Endothelial cell (in vitro differentiated cells): ENCODE measurements at regions not wholly inside any gene's neighbourhood (a gene's known extent, or its start where the extent isn't known, plus 50 kb on each side); places are given as distances from the start of the nearest gene placed in this dataset.

ENCODE experiments used
- DNase-seq: peaks from one replicate; pipeline ENCODE4 v3.0.0; 2021; ENCODE audit warnings: low spot score
- H3K27ac Mint-ChIP-seq: one replicate; pipeline ENCODE4 v1.8.0; 2021; ENCODE audit warnings: mixed read lengths, inconsistent platforms; ENCODE audit not compliant: unreplicated experiment
- H3K27me3 Mint-ChIP-seq: one replicate; pipeline ENCODE4 v1.8.0; 2021; ENCODE audit warnings: mild to moderate bottlenecking, moderate library complexity, mixed read lengths, inconsistent platforms; ENCODE audit not compliant: unreplicated experiment
- H3K36me3 Mint-ChIP-seq: one replicate; pipeline ENCODE4 v1.8.0; 2021; ENCODE audit warnings: mild to moderate bottlenecking, low read depth, mixed read lengths, inconsistent platforms; ENCODE audit not compliant: unreplicated experiment
- H3K4me1 Mint-ChIP-seq: one replicate; pipeline ENCODE4 v1.8.0; 2021; ENCODE audit warnings: mild to moderate bottlenecking, mixed read lengths, inconsistent platforms; ENCODE audit not compliant: unreplicated experiment
- H3K4me3 Mint-ChIP-seq: one replicate; pipeline ENCODE4 v1.8.0; 2021; ENCODE audit warnings: mild to moderate bottlenecking, mixed read lengths, inconsistent platforms; ENCODE audit not compliant: unreplicated experiment
- H3K9me3 Mint-ChIP-seq: one replicate; pipeline ENCODE4 v1.8.0; 2021; ENCODE audit warnings: mixed read lengths, inconsistent platforms; ENCODE audit not compliant: unreplicated experiment
- CTCF ChIP-seq: fragments of 200-600 bp; sonication (generic); IDR thresholded peaks from one replicate; pipeline ENCODE4 v1.5.0; 2021; ENCODE audit warnings: antibody characterized with exemption; ENCODE audit not compliant: unreplicated experiment

GRCh38 chr5:158023266-158023665 lies 164.3 kb upstream of the CLINT1 start:
- Mint-ChIP-seq H3K9me3 (no peaks in the 10 kb centered on the region), H3K27ac (no peak overlapping the region), H3K36me3 (no peaks in the 10 kb centered on the region), H3K4me1 (peaks cover 5% of the 10 kb centered on the region), H3K4me3 (no peak overlapping the region), H3K27me3 (no peaks in the 10 kb centered on the region)
- no peak for TF ChIP-seq CTCF
- DNase-seq = no peak

- TF ChIP-seq CTCF = no peak
- Mint-ChIP-seq H3K9me3 (no peaks in the 10 kb centered on the region), H3K4me1 (peaks cover 5% of the 10 kb centered on the region), H3K36me3 (no peaks in the 10 kb centered on the region), H3K27ac (no peak overlapping the region), H3K27me3 (no peaks in the 10 kb centered on the region), H3K4me3 (no peak overlapping the region)
- no peak for DNase-seq
These were observed 163.9 kb upstream of the CLINT1 start for GRCh38 chr5:158022837-158023236.

GRCh38 chr5:158022393-158022792 lies 163.4 kb upstream of the CLINT1 start:
- no peaks in the 10 kb centered on the region for H3K9me3 Mint-ChIP-seq
- no peaks in the 10 kb centered on the region for H3K27me3 Mint-ChIP-seq
- no peak overlapping the region for H3K4me3 Mint-ChIP-seq
- no peaks in the 10 kb centered on the region for H3K36me3 Mint-ChIP-seq
- H3K4me1 Mint-ChIP-seq = peaks cover 5% of the 10 kb centered on the region
- no peak for TF ChIP-seq CTCF
- H3K27ac Mint-ChIP-seq = no peak overlapping the region
- no peak for DNase-seq

GRCh38 chr5:158020555-158021418 lies 161.8 kb upstream of the CLINT1 start:
- Mint-ChIP-seq H3K4me1 (peaks cover 5% of the 10 kb centered on the region), H3K4me3 (no peak overlapping the region), H3K36me3 (no peaks in the 10 kb centered on the region), H3K9me3 (no peaks in the 10 kb centered on the region), H3K27me3 (no peaks in the 10 kb centered on the region), H3K27ac (no peak overlapping the region)
- TF ChIP-seq CTCF = no peak
- DNase-seq = no peak

- Mint-ChIP-seq H3K36me3 (no peaks in the 10 kb centered on the region), H3K27me3 (no peaks in the 10 kb centered on the region), H3K27ac (no peak overlapping the region), H3K9me3 (no peaks in the 10 kb centered on the region), H3K4me1 (peaks cover 5% of the 10 kb centered on the region), H3K4me3 (no peak overlapping the region)
- TF ChIP-seq CTCF = no peak
- no peak for DNase-seq
These were observed 158.5 kb upstream of the CLINT1 start for GRCh38 chr5:158017469-158017868.
